GM18498 (cell line): ENCODE measurements at regions not wholly inside any gene's neighbourhood (a gene's known extent, or its start where the extent isn't known, plus 50 kb on each side); places are given as distances from the start of the nearest gene placed in this dataset.

Source experiments
- ATAC-seq: cut with Tn5 transposase; IDR thresholded peaks from one replicate; pipeline ENCODE4 v1.9.1; 2021; ENCODE audit warnings: mild to moderate bottlenecking, moderate library complexity; ENCODE audit not compliant: unreplicated experiment

DNA sequence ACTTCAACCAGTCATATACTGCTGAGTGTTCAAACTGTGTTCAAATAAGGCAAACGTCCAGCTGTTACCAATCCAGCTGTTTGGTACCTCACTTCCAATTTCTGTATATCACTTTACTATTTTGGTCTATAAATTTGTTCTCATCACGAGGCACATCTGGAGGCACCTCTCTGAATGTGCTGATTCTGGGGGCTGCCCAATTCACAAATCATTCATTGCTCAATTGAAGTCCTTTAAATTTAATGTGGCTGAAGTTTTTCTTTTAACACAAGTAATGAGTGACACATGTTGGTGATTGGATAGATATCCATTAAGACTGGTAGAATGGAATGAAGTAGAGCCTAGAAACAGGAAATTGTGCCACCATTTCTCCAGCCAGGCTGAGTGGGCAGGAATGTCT lies 617.0 kb upstream of the TMEM132C start:
- ATAC-seq = no peak

GRCh38 chr12:127650626-127651025 lies 616.3 kb upstream of the TMEM132C start:
- no peak for ATAC-seq

GRCh38 chr12:127652281-127652680 lies 614.7 kb upstream of the TMEM132C start:
- ATAC-seq = no peak

GRCh38 chr12:127654383-127654985 lies 612.5 kb upstream of the TMEM132C start:
- no peak for ATAC-seq

DNA sequence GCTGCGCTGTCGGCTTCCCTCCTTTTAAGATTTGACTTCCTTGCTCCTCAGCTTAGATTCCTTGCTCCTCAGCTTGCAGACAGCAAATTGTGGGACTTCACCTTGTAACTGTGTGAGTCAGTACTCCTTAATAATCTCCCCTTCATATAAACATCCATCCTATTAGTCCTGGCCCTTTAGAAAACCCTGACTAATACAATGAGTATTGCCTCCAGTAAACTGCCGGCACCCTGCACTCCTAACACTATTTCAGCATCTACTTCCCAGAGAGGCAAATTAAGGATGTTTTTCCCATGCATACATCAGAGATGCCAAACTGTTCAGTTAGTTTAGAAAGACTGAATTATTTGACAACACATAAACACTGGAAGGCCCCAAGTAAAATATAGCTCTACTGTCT lies 611.3 kb upstream of the TMEM132C start:
- no peak for ATAC-seq

GRCh38 chr12:127656266-127656665 lies 610.7 kb upstream of the TMEM132C start:
- no peak for ATAC-seq

- no peak for ATAC-seq
Measured at GRCh38 chr12:127657036-127657435, 609.9 kb upstream of the TMEM132C start.

GRCh38 chr12:127660961-127661360 lies 606.0 kb upstream of the TMEM132C start:
- ATAC-seq = no peak

- ATAC-seq = no peak
Measured at GRCh38 chr12:127663716-127664115, 603.3 kb upstream of the TMEM132C start.

GRCh38 chr12:127664901-127665300 lies 602.1 kb upstream of the TMEM132C start:
- no peak for ATAC-seq

GRCh38 chr12:127667131-127667685 lies 599.8 kb upstream of the TMEM132C start:
- no peak for ATAC-seq

- ATAC-seq = no peak
Measured at GRCh38 chr12:127670294-127670693, 596.7 kb upstream of the TMEM132C start.

DNA sequence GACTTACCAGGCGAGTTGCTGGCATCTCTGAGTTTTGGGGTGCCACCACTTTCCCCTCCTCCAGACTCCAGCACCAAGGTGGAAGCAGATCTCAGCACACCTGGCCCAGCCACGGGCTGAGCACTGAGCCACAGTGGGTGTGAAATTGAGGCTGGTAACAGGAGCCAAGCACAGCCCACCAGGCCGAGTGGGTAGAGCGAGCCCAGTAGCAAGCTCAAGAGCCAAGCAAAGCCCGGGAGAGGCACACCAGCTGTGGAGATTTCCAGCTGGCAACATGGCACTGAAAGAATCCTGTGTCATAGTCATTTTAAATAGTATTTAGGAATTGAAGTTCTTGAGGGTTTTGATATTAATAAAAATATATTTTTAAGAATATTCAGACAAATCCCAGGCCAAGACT lies 596.2 kb upstream of the TMEM132C start:
- ATAC-seq = no peak

GRCh38 chr12:127675936-127676335 lies 591.0 kb upstream of the TMEM132C start:
- no peak for ATAC-seq

- no peak for ATAC-seq
Measured at GRCh38 chr12:127677537-127678131, 589.3 kb upstream of the TMEM132C start.

DNA sequence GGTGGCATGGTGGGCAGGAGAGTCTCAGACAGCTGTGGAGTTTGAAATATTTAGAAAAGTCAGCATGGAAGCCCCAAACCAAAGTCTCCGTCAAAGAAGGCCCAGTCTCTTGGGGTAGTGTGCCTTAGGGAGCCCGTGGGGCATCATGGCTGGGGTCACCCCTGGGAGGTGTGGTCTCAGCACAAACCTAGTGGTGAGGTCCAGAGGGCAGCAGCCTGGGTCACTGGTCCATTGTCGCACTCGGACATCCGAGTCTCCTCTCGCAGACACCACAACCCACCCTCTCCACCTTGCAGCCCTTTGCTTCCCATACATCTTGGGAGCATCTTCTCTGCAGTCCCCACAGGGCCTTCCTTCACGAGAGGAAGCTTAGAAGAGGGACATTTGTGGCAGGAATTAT lies 588.0 kb upstream of the TMEM132C start:
- ATAC-seq = no peak

GRCh38 chr12:127680516-127680915 lies 586.5 kb upstream of the TMEM132C start:
- no peak for ATAC-seq

- ATAC-seq = no peak
Measured at GRCh38 chr12:127681151-127681754, 585.7 kb upstream of the TMEM132C start.

DNA sequence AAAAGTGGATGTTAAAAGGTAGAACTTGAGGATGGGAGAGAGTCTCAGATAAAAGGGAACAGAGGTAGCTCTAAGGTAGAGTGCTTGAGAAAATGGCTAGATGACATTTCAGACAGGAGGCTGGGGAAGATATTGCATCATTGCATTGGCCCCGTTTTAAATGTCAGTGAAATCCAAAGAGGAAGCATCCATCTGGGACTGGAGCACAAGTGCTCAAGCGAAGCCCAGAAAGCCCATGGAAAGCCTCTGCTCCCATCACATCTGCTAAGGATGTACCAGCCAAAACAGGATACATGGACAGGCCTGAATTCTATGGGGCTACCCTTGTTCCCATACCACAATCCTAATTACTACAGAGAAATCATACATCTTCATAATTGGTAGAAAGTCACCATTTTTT lies 581.5 kb upstream of the TMEM132C start:
- ATAC-seq = no peak

DNA sequence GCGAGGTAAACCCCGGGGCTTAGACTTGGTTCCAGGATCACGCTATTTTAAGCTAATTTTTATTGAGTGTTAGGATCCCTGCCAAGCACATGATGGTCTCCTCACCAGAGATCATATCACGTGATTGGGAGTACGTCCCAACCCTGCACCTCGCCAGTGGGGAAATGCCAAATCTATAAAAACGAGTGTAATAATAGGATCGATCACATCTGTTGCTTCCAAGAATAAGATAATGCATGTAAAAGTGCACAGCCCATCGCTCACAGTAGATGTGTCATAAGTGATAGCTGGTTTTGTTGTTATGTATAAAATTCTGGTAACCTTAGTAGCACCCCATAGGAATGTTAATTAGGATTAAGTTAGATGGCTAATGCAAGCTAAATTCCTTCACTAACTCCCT lies 581.0 kb upstream of the TMEM132C start:
- no peak for ATAC-seq

GRCh38 chr12:127687181-127687580 lies 579.8 kb upstream of the TMEM132C start:
- no peak for ATAC-seq

DNA sequence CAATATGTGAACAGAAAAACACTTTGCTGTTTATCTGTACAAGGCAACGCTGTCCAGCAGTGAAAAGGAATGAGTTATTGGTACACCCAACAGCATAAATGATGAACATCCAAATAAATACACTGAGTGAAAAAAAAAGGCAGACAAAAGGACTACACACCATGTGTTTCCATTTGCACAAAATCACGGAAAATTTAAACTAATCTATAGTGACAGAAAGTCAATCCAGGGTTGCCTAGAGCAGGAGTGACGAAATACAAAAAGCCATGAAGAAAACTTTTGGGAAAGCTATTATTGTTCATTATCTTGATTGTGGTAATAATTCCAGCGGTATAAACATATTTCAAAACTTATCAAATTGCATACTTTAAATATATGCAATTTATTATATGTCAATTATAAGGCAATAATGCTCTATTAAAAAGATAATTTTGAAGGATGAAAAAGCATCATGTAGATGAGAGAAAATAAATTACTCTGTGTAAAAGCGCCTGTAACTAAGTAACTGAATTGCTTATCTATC lies 578.0 kb upstream of the TMEM132C start:
- ATAC-seq = no peak
